ENCODE measurements at regions not wholly inside any gene's neighbourhood (a gene's known extent, or its start where the extent isn't known, plus 50 kb on each side); places are given as distances from the start of the nearest gene placed in this dataset.

DNA sequence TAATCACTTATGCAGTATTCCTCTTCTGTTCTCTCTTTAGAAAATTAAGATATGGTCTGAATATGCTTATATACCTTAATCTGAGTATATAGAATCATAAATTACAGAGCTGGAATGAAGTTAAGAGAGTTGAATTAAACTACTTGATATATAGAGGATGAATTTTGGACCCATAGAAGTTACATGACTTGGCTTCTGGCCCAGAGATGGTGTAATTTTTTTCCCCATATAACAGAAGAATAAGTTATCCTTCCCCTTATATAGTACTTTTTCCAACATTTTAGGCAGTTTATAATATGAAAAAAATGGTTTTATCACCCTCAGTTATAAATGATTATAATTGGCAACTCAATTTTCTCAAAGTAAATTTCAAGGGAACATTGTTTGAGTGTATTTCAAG lies 616.3 kb downstream of the TBC1D4 start:
- no peak for DNase-seq

DNA sequence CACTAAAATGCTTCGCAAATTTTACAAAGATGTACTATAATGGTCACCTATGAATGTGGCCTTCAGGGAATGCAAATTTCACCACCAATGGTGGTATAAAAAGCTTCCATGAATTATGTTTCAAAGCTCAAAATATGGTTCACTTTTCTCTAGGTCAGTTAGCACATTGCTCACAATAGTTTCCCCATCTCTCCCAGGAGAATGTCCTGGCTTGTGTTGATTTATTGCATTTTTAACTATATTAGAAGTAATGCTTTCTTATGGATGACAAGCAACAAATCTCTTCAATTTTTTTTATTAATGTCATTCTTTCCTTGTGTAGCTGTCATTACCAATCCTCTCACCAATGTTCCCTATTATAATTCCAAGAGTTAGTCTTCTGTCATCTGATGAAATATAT lies 621.2 kb downstream of the TBC1D4 start:
- no peak for DNase-seq

- DNase-seq = no peak
Measured at GRCh38 chr13:74850893-74851292, 631.1 kb downstream of the TBC1D4 start.

DNA sequence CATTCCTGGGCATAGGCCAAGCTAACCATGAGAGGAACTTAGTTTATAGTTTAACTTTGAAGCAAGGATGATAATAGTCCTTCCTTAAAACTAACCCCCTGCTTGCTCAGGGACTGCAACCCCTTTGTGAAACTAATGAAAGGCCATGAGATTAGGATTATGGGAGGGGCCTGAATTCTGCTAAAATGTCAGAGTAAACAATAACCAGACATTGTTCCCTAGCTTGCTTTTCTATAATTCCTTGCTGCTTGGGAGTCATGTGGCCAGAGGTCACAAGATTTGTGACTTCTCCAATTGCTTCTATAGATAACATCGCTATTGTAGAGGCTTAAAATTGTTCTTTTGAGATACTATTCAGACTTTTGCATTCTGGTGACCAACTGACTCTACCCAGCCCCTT lies 634.0 kb downstream of the TBC1D4 start:
- no peak for DNase-seq

- DNase-seq = no peak
Measured at GRCh38 chr13:74845806-74846205, 636.2 kb downstream of the TBC1D4 start.

GRCh38 chr13:74841651-74842050 lies 640.3 kb downstream of the TBC1D4 start:
- DNase-seq = no peak

GRCh38 chr13:74841123-74841522 lies 640.8 kb downstream of the TBC1D4 start:
- no peak for DNase-seq

DNA sequence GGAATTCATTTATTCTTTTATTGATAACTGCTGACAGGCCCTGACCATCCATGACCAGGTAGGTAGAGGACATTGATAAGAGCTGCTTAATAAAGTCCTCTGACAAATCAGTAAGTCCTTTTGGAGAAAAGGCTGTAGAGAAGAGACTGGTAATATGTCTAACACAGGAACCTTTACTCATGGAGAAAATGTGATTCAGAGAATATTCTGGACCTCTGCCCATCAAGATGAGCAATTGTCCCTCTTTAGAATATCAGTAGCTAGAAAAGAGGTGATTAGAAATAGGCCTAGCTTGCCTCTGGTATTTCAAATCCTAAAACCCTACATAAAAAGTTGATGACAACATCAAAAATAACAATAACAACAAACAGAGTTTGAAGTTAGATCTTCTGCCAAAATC lies 642.3 kb downstream of the TBC1D4 start:
- DNase-seq = no peak

DNA sequence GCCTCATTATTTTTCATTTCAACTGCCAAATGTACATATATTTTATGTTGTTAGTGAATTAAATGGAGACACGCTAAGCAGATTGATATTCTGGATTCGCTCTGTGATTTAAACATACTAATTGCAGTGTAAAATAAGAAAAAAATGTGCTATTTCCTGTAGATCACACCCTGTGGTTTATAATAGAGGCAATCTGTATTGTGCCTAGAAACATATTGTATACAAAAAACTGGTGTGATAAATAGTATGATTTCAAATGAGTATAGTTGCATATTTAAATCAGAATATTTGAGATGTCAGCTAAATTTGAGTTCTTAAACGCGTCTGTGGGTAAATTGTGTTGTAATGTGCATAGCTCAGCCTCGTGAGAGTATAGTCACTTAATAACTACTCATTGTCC lies 643.9 kb downstream of the TBC1D4 start:
- DNase-seq = no peak

DNA sequence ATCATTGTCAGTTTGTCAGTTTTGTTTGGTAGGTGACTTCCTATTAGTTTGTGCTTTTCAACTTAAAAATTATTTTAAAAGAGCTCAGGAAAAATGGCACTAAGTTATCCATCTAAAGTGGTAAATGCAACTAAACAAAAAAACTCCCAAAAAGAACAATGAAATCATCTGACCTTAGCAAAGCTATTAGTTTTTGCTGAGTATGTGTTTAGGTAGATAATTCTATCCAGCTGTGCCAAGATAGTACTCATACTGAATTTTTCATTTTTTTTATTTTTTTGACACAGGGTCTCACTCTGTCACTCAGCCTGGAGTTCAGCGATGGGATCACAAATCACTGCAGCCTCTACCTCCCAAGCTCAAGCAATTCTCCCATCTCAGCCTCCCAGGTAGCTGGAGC lies 645.3 kb downstream of the TBC1D4 start:
- DNase-seq = no peak

GRCh38 chr13:74835579-74835978 lies 646.4 kb downstream of the TBC1D4 start:
- DNase-seq = no peak

GRCh38 chr13:74825938-74826246 lies 656.1 kb downstream of the TBC1D4 start:
- no peak for DNase-seq

DNA sequence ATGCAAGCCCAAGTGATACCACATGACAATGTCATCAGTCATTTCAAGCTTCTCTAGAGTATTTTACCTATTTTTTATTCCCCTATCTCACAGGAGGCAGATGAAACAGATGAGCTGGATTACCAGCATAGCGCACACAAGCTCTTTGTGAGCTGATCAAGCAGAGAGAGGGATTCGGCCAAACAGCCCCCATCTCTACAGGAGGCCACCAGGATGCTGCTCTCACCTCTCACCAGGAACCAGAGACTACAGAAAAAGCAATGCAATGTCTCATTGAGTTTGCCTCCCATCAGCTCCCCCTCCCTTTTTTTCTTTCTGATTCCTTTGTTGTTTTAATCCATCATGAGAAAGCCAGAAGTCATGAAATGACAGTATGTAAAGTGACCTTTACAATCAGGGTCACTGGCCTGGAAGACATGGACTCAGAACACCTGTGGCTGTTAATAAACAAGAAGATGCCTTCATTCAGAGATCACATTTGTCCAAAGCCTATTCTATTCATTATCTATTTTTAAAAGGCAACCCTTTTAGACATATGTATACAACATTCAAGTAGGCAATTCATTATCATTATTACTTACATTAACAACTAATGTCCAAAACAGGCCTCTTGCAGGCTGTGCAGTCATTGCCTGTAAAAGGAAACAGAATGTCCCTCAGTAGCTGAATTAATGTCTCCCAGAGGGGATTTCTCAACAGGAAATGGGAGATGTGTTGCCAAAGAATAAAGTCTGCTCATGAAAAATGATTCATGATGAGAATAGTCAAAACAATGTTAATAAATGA lies 656.6 kb downstream of the TBC1D4 start:
- DNase-seq = no peak

GRCh38 chr13:74820809-74821208 lies 661.2 kb downstream of the TBC1D4 start:
- no peak for DNase-seq

- no peak for DNase-seq
Measured at GRCh38 chr13:74819549-74819948, 662.4 kb downstream of the TBC1D4 start.

- no peak for DNase-seq
Measured at GRCh38 chr13:74816737-74817136, 665.2 kb downstream of the TBC1D4 start.

- no peak for DNase-seq
Measured at GRCh38 chr13:74796157-74796556, 662.0 kb upstream of the KLF12 start.

DNA sequence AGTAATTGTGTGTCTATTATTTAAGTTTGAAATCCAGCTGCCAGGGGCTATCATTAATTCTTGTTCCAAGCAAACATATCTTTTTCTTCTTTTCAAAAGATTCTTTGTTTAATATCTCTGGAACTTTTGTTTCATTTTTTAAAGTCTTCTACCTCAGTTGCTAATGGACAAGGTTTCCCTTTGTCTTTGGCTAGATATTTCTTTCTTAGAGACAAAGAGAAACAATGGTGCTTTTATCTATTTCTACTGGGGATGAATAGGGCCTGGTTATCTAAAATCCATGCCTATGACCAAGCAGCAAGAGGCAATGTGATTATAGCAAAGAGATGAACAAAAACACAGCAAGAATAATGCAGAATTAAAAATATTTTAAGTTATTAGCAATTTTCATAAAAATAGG lies 661.3 kb upstream of the KLF12 start:
- DNase-seq = no peak

DNA sequence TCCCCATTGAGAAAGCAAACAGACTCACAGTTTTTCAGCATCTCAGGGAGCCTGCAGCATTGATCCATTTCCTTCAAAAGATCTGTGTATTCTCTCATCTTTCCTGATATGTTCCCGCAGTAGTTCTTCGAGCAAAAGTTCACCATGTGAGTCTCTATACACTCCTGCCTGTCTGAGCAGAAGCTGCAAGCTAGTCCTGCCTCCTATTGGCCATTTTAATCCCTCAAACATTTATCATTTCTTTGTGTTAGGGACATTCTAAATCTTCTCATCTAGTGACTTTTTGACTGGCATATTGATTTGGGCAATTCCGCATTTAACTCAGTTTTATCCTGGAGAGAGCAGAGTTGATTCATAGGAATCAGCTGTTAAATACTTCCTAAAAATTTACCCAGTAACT lies 660.4 kb upstream of the KLF12 start:
- DNase-seq = no peak

DNA sequence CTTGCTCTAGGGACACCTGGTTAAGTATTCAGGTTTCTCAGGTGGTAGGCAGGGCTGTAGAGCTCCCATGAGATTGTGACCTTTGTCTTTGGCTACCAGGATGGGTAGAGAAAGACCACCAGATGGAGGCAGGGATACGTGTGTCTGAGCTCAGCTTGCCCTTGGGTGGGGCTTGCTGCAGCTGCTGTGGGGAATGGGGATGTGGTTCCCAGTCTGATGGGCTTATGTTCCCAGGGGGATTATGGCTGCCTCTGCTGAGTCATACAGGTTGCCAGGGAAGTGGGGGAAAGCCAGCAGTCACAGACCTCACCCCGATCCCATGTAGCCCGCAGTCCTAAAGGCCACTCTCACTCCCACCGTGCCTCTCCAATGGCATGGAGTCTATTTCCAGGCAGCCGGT lies 659.9 kb upstream of the KLF12 start:
- no peak for DNase-seq

DNA sequence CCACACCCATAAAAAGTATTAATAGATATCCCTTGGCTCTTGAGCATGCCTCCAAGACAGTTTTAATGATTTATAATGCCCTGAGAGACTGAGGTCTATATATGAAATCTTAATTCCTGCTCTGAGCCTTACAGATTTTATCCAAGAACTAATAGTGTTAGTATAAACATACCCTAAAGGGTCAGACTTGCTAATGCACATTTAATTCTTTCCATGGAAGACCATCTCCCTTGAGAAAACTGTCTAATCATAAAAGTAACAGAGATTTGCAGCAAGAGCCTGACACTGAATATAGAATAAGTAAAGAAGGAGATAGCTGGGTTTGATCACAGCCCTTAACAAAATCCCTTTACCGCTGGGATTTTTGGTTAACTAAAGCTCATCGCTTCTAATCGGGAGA lies 650.8 kb upstream of the KLF12 start:
- DNase-seq = no peak

DNA sequence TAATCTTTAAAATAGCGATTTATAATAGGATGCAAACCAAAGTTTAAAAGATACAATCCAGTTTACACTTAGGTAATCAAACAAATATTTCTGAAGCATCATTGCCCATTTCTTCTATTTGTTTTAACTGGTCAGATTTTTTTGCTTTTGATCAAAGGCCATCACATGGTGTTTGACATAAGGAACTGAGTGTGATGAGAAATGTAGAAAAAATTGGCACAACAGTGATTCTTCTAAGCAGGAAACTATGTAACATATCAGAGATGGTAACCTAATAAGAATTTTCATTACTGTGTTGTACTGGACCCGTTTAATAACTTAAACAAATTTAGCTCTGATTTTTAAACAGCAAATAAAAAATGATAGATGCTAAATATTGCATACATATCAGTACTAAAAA lies 644.7 kb upstream of the KLF12 start:
- no peak for DNase-seq

- no peak for DNase-seq
Measured at GRCh38 chr13:74778087-74778486, 643.9 kb upstream of the KLF12 start.

DNA sequence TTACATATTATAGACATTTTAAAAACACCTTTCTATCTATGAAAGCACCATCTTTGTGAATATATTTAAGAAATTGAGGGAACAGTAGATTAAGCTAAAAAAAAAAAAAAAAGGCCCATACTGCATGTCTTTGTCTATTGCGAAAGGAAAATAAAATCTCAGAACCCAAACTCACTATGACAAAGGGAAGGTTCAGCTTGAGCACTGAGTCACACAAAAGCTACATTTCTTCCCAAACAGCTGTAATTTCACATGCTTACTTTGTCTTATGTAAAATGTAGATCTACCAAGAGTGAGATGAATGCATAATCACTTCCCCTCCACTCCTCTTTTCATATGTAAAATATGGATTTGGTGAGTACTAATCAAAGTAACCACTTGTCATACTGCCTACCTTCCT lies 640.1 kb upstream of the KLF12 start:
- no peak for DNase-seq

GRCh38 chr13:74773248-74773647 lies 639.0 kb upstream of the KLF12 start:
- DNase-seq = no peak

GRCh38 chr13:74771964-74772363 lies 637.8 kb upstream of the KLF12 start:
- no peak for DNase-seq
